ENCODE measurements at regions not wholly inside any gene's neighbourhood (a gene's known extent, or its start where the extent isn't known, plus 50 kb on each side); places are given as distances from the start of the nearest gene placed in this dataset.
A peak's percentile ranks its signal among the peaks of the same experiment; 100 is the strongest.

DNA sequence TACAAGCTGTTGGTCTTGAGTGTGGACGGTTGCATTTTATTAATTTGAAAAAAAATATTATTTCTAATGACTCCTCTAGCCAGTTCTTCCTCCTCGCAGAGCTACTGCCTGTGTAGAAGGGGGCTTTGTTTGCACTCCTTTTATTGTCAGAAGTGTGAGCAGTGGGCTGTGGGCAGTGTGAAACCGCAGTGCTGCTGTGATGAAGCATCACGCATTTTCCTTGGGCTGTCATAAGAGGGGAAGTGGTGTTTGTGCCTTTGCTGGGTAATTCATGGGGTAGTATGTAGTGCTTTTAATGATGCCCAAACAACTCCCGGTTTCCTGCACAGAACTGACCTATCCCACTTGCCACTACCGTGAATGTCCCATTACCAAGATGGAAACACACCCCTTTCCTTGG, 357.3 kb downstream of the ZNF536 start:
- H3K27me3 ChIP-seq (replicated peaks; ENCODE audit: insufficient read depth): no peaks in the 10 kb centered on the region
- no peaks in the 10 kb centered on the region for H3K4me1 ChIP-seq (replicated peaks)
- H3K27ac ChIP-seq: no peak overlapping the region
- intact Hi-C loops (cut with DNase I): no loop called here
- DNase-seq (ENCODE audit: low spot score): no peak
- no peaks in the 10 kb centered on the region for H3K36me3 ChIP-seq
- H3K4me3 ChIP-seq: no peak overlapping the region
- H3K9me3 ChIP-seq: no peaks in the 10 kb centered on the region
- no peak for TF ChIP-seq POLR2A (IDR thresholded peaks at IDR 0.05)
- TF ChIP-seq CTCF (IDR thresholded peaks at IDR 0.05): no peak
- no peak for TF ChIP-seq POLR2AphosphoS5 (IDR thresholded peaks at IDR 0.05)
- 68% methylated on average over 6 of the region's 6 CpGs for WGBS

GRCh38 chr19:30722761-30723160, 350.6 kb downstream of the ZNF536 start:
- Histone ChIP-seq H3K27ac (no peak overlapping the region), H3K4me3 (no peak overlapping the region), H3K27me3 (replicated peaks; ENCODE audit: insufficient read depth) (no peaks in the 10 kb centered on the region), H3K36me3 (no peaks in the 10 kb centered on the region), H3K9me3 (no peaks in the 10 kb centered on the region), H3K4me1 (replicated peaks) (no peaks in the 10 kb centered on the region)
- intact Hi-C loops (cut with DNase I): no loop called here
- no peak for TF ChIP-seq POLR2A (IDR thresholded peaks at IDR 0.05)
- no peak for TF ChIP-seq CTCF (IDR thresholded peaks at IDR 0.05)
- TF ChIP-seq POLR2AphosphoS5 (IDR thresholded peaks at IDR 0.05): no peak
- 84% methylated on average over 9 of the region's 9 CpGs for WGBS
- DNase-seq (ENCODE audit: low spot score): no peak

GRCh38 chr19:30722186-30722585, 350.0 kb downstream of the ZNF536 start:
- Histone ChIP-seq H3K4me1 (replicated peaks) (no peaks in the 10 kb centered on the region), H3K4me3 (no peak overlapping the region), H3K9me3 (no peaks in the 10 kb centered on the region), H3K27ac (no peak overlapping the region), H3K36me3 (no peaks in the 10 kb centered on the region), H3K27me3 (replicated peaks; ENCODE audit: insufficient read depth) (no peaks in the 10 kb centered on the region)
- TF ChIP-seq POLR2A (IDR thresholded peaks at IDR 0.05): no peak
- no peak for TF ChIP-seq CTCF (IDR thresholded peaks at IDR 0.05)
- no peak for TF ChIP-seq POLR2AphosphoS5 (IDR thresholded peaks at IDR 0.05)
- DNase-seq (ENCODE audit: low spot score): no peak
- intact Hi-C loops (cut with DNase I): no loop called here
- 89% methylated on average over 8 of the region's 8 CpGs for WGBS

DNA sequence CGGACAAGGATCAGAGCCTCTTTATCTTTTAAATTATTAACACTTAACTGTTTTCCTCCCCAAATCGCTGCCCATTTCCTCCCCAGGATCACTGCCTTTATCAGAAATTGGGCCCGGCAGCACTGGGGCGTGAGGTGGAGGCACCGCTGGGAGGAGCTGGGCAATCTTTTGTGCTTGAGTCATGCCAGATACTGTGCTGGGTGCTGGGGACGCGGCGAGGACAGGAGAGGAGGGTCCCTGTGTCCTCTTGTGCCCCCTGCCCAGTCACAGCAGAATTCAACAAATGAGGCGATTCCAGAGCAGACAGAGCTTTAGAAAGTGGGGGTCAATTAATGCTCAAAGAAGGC, 347.8 kb downstream of the ZNF536 start:
- Histone ChIP-seq H3K4me3 (peak overlapping the region; percentile 56), H3K36me3 (no peaks in the 10 kb centered on the region), H3K4me1 (replicated peaks) (no peaks in the 10 kb centered on the region), H3K27me3 (replicated peaks; ENCODE audit: insufficient read depth) (no peaks in the 10 kb centered on the region), H3K27ac (peak overlapping the region; percentile 78 to 90), H3K9me3 (no peaks in the 10 kb centered on the region)
- intact Hi-C loops (cut with DNase I): no loop called here
- 19% methylated on average over 9 of the region's 9 CpGs for WGBS
- TF ChIP-seq CTCF (IDR thresholded peaks at IDR 0.05): no peak
- TF ChIP-seq POLR2AphosphoS5 (IDR thresholded peaks at IDR 0.05): no peak
- TF ChIP-seq POLR2A (IDR thresholded peaks at IDR 0.05): no peak
- peak; percentile 15 for DNase-seq (ENCODE audit: low spot score)

GRCh38 chr19:30719189-30719998, 347.2 kb downstream of the ZNF536 start:
- H3K36me3 ChIP-seq: no peaks in the 10 kb centered on the region
- H3K4me1 ChIP-seq (replicated peaks): no peaks in the 10 kb centered on the region
- WGBS: under 1% methylated on average over 25 of the region's 54 CpGs
- DNase-seq (ENCODE audit: low spot score): peak; percentile 64
- intact Hi-C loops (cut with DNase I): no loop called here
- peak overlapping the region; percentile 56 for H3K4me3 ChIP-seq
- TF ChIP-seq POLR2A (IDR thresholded peaks at IDR 0.05) (no peak), CTCF (IDR thresholded peaks at IDR 0.05) (no peak), POLR2AphosphoS5 (IDR thresholded peaks at IDR 0.05) (no peak)
- H3K27me3 ChIP-seq (replicated peaks; ENCODE audit: insufficient read depth): no peaks in the 10 kb centered on the region
- H3K27ac ChIP-seq: peak overlapping the region; percentile 78 to 90
- no peaks in the 10 kb centered on the region for H3K9me3 ChIP-seq

Data from prostate gland (tissue), 2 donors.